ENCODE measurements at regions not wholly inside any gene's neighbourhood (a gene's known extent, or its start where the extent isn't known, plus 50 kb on each side); places are given as distances from the start of the nearest gene placed in this dataset.
A peak's percentile ranks its signal among the peaks of the same experiment; 100 is the strongest.

GRCh38 chr4:11049001-11049400, 364.4 kb upstream of the CLNK start:
- no peak overlapping the region for H3K4me3 ChIP-seq
- H3K36me3 ChIP-seq, result no peaks in the 10 kb centered on the region
- no peak for TF ChIP-seq POLR2A (IDR thresholded peaks at IDR 0.05)
- TF ChIP-seq CTCF (IDR thresholded peaks at IDR 0.05), result no peak
- no peak for TF ChIP-seq EP300 (IDR thresholded peaks at IDR 0.05)
- no peak overlapping the region for H3K27ac ChIP-seq
- DNase-seq (ENCODE audit: low spot score in 2 of 2), result no peak
- H3K9me3 ChIP-seq, result peaks cover 0 to 19% (median 0%) of the 10 kb centered on the region in 4 donors
- no peaks in the 10 kb centered on the region for H3K4me1 ChIP-seq
- H3K27me3 ChIP-seq, result no peaks in the 10 kb centered on the region
- WGBS, 2 donors, result 73 to 83% methylated on average over 2 of the region's 2 CpGs

- DNase-seq (ENCODE audit: low spot score in 2 of 2), result no peak
- peaks cover 0 to 29% (median 3%) of the 10 kb centered on the region in 4 donors for H3K4me1 ChIP-seq
- peaks cover 0 to 19% (median 0%) of the 10 kb centered on the region in 4 donors for H3K9me3 ChIP-seq
- TF ChIP-seq CTCF (IDR thresholded peaks at IDR 0.05), result no peak
- no peak for TF ChIP-seq POLR2A (IDR thresholded peaks at IDR 0.05)
- TF ChIP-seq EP300 (IDR thresholded peaks at IDR 0.05), result no peak
- no peaks in the 10 kb centered on the region for H3K27me3 ChIP-seq
- 57 to 71% methylated on average over 3 of the region's 3 CpGs for WGBS, 2 donors
- H3K27ac ChIP-seq, result no peak overlapping the region
- no peaks in the 10 kb centered on the region for H3K36me3 ChIP-seq
- no peak overlapping the region for H3K4me3 ChIP-seq
These were observed 358.2 kb upstream of the CLNK start for GRCh38 chr4:11042760-11043159.

GRCh38 chr4:11039634-11040131, 355.1 kb upstream of the CLNK start:
- Histone ChIP-seq H3K27me3 (no peaks in the 10 kb centered on the region), H3K4me3 (no peak overlapping the region), H3K4me1 (peaks cover 0 to 40% (median 3%) of the 10 kb centered on the region in 4 donors), H3K36me3 (no peaks in the 10 kb centered on the region), H3K27ac (peak overlapping the region in 1 of 4 donors; percentile 17), H3K9me3 (peaks cover 0 to under 1% (median 0%) of the 10 kb centered on the region in 4 donors)
- TF ChIP-seq EP300 (IDR thresholded peaks at IDR 0.05) (no peak), CTCF (IDR thresholded peaks at IDR 0.05) (no peak)
- WGBS, 2 donors, result 47 to 56% methylated on average over 8 of the region's 8 CpGs
- no peak for DNase-seq (ENCODE audit: low spot score in 2 of 2)

- 37 to 44% methylated on average over 4 of the region's 4 CpGs for WGBS, 2 donors
- Histone ChIP-seq H3K4me1 (peaks cover 0 to 40% (median 3%) of the 10 kb centered on the region in 4 donors), H3K36me3 (no peaks in the 10 kb centered on the region), H3K27me3 (no peaks in the 10 kb centered on the region), H3K9me3 (no peaks in the 10 kb centered on the region), H3K4me3 (no peak overlapping the region), H3K27ac (peak overlapping the region in 1 of 4 donors; percentile 17)
- TF ChIP-seq EP300 (IDR thresholded peaks at IDR 0.05) (no peak), POLR2A (IDR thresholded peaks at IDR 0.05) (no peak), CTCF (IDR thresholded peaks at IDR 0.05) (no peak)
- no peak for DNase-seq (ENCODE audit: low spot score in 2 of 2)
These were observed 354.4 kb upstream of the CLNK start for GRCh38 chr4:11038926-11039325.

- TF ChIP-seq CTCF (IDR thresholded peaks at IDR 0.05) (no peak), POLR2A (IDR thresholded peaks at IDR 0.05) (no peak), EP300 (IDR thresholded peaks at IDR 0.05) (no peak)
- Histone ChIP-seq H3K36me3 (no peaks in the 10 kb centered on the region), H3K4me3 (no peak overlapping the region), H3K27me3 (no peaks in the 10 kb centered on the region), H3K27ac (no peak overlapping the region), H3K4me1 (peaks cover 0 to 40% (median 3%) of the 10 kb centered on the region in 4 donors), H3K9me3 (no peaks in the 10 kb centered on the region)
- WGBS, 2 donors, result 33 to 34% methylated on average over 1 of the region's 1 CpG
- no peak for DNase-seq (ENCODE audit: low spot score in 2 of 2)
These were observed 353.1 kb upstream of the CLNK start for GRCh38 chr4:11037637-11038036.

Data from tibial nerve (tissue), 4 donors.